B cell (primary cell): ENCODE measurements at regions not wholly inside any gene's neighbourhood (a gene's known extent, or its start where the extent isn't known, plus 50 kb on each side); places are given as distances from the start of the nearest gene placed in this dataset.

Experiments used
- ATAC-seq: fragments of 200-7000 bp; cut with Tn5 transposase; one replicate; pipeline ENCODE4 v1.10.0; 2021; ENCODE audit warnings: low read depth, mild to moderate bottlenecking, moderate number of reproducible peaks, moderate library complexity
- CTCF ChIA-PET: fragments of 350-600 bp; sonication (Branson Sonifier 250); formaldehyde crosslinking; loops from one replicate; lab custom pipeline; 2021; ENCODE audit warnings: antibody characterized with exemption, inconsistent platforms; lab: Charles Lee
- POLR2A ChIA-PET: fragments of 350-600 bp; sonication (Branson Sonifier 250); formaldehyde crosslinking; loops from one replicate; lab custom pipeline; 2021; ENCODE audit warnings: antibody characterized with exemption; lab: Charles Lee
- DNase-seq: peaks from one replicate; pipeline ENCODE4 v3.0.0; 2013
- H2AFZ ChIP-seq: 2 replicates; pipeline ENCODE4 v1.6.1; 2012; ENCODE audit warnings: mild to moderate bottlenecking, low read depth, low read length; ENCODE audit not compliant: insufficient read depth, poor library complexity, severe bottlenecking
- H3K27ac ChIP-seq, 2 donors: 1 replicate in 1 of 2; 2 replicates in 1 of 2; pipeline ENCODE4 v1.5.1; 2012 to 2013; ENCODE audit warnings: low read length in 2 of 2, mild to moderate bottlenecking in 2 of 2, moderate library complexity in 1 of 2
- H3K27me3 ChIP-seq, 4 experiments: fragments of 200-600 bp in 1 of 4; sonication (generic) in 1 of 4; replicated peaks in 1 of 4; 1 replicate in 2 of 4; 2 replicates in 2 of 4; pipeline versions ENCODE4 v1.6.1 to v1.7.0; 2013 to 2016; ENCODE audit warnings: low read length in 3 of 4, mild to moderate bottlenecking in 2 of 4, mixed read lengths in 1 of 4, moderate library complexity in 1 of 4; ENCODE audit not compliant: insufficient read depth in 4 of 4, control insufficient read depth in 3 of 4; ENCODE audit errors: control extremely low read depth in 1 of 4
- H3K36me3 ChIP-seq, 2 experiments: replicated peaks in 1 of 2; 1 replicate in 1 of 2; 2 replicates in 1 of 2; pipeline versions ENCODE4 v1.6.1 to v1.7.1; 2013; ENCODE audit warnings: low read length in 1 of 2; ENCODE audit not compliant: insufficient read depth in 2 of 2, control insufficient read depth in 1 of 2; ENCODE audit errors: control extremely low read depth in 1 of 2, extremely low read depth in 1 of 2
- H3K4me1 ChIP-seq, 2 donors: fragments of 200-600 bp in 1 of 2; sonication (generic) in 1 of 2; 1 replicate in 1 of 2; 2 replicates in 1 of 2; pipeline versions ENCODE4 v1.5.1 to v1.6.1; 2013 to 2017; ENCODE audit warnings: low read length in 2 of 2; ENCODE audit not compliant: control insufficient read depth in 2 of 2, insufficient read depth in 2 of 2
- H3K4me2 ChIP-seq: replicated peaks from 2 replicates; pipeline ENCODE3; 2012; ENCODE audit warnings: mild to moderate bottlenecking, low read depth, low read length; ENCODE audit not compliant: poor library complexity, severe bottlenecking
- H3K4me3 ChIP-seq, 5 experiments: fragments of 200-600 bp in 1 of 5; sonication (generic) in 1 of 5; 1 replicate in 3 of 5; 2 replicates in 2 of 5; pipeline versions ENCODE4 v1.5.1 to v1.7.0; 2011 to 2016; ENCODE audit warnings: low read length in 4 of 5, mild to moderate bottlenecking in 4 of 5, low read depth in 2 of 5, control low read depth in 1 of 5, moderate library complexity in 1 of 5; ENCODE audit not compliant: insufficient read depth in 1 of 5; ENCODE audit errors: control extremely low read depth in 1 of 5, extremely low read depth in 1 of 5
- H3K79me2 ChIP-seq: fragments of 200-600 bp; sonication (generic); one replicate; pipeline ENCODE4 v1.6.0; 2016; ENCODE audit warnings: low read length; ENCODE audit not compliant: control insufficient read depth, insufficient read depth
- H3K9ac ChIP-seq: fragments of 200-600 bp; sonication (generic); 2 replicates; pipeline ENCODE4 v1.6.1; 2017; ENCODE audit warnings: mild to moderate bottlenecking, low read length, moderate library complexity
- H3K9me3 ChIP-seq, 3 donors: one replicate each; pipeline versions ENCODE4 v1.6.1 to v1.7.1; 2013; ENCODE audit warnings: low read length in 2 of 3; ENCODE audit not compliant: control insufficient read depth in 2 of 3, insufficient read depth in 1 of 3; ENCODE audit errors: control extremely low read depth in 1 of 3
- H4K20me1 ChIP-seq: 2 replicates; pipeline ENCODE4 v1.6.0; 2012; ENCODE audit warnings: mild to moderate bottlenecking, low read length; ENCODE audit not compliant: insufficient read depth, control insufficient read depth, poor library complexity, severe bottlenecking
- H3K27ac Mint-ChIP-seq: one replicate; pipeline ENCODE4 v1.8.0; 2021; ENCODE audit warnings: mixed read lengths
- H3K27me3 Mint-ChIP-seq: one replicate; pipeline ENCODE4 v1.8.0; 2021; ENCODE audit warnings: mixed read lengths
- H3K4me1 Mint-ChIP-seq: one replicate; pipeline ENCODE4 v1.8.0; 2021; ENCODE audit warnings: mixed read lengths
- H3K4me3 Mint-ChIP-seq: one replicate; pipeline ENCODE4 v1.8.0; 2021; ENCODE audit warnings: mixed read lengths
- H3K9me3 Mint-ChIP-seq: one replicate; pipeline ENCODE4 v1.8.0; 2022; ENCODE audit warnings: mixed read lengths; ENCODE audit not compliant: insufficient read depth
- EZH2 ChIP-seq: IDR thresholded peaks from 2 replicates; pipeline ENCODE4 v1.6.1; 2012; ENCODE audit warnings: borderline replicate concordance, low read depth, mild to moderate bottlenecking, moderate library complexity, low read length; ENCODE audit not compliant: insufficient read depth, poor library complexity, severe bottlenecking
- WGBS: methylation state at CpG from one replicate; pipeline ENCODE4 v1.1.5; 2013; ENCODE audit warnings: missing lambda C conversion rate; ENCODE audit not compliant: insufficient coverage; 5-methylcytosine and 5-hydroxymethylcytosine counted together
- intact Hi-C: fragments of 100-400 bp; cut with micrococcal nuclease; formaldehyde crosslinking; loops from one replicate; pipeline ENCODE4 v1.10.0; 2022
- TF ChIP-seq, protein P1 (sequence below): fragments of 200-600 bp; IDR thresholded peaks from one replicate; pipeline ENCODE4 v1.8.0; 2022; ENCODE audit warnings: antibody characterized with exemption, mild to moderate bottlenecking

DNA sequence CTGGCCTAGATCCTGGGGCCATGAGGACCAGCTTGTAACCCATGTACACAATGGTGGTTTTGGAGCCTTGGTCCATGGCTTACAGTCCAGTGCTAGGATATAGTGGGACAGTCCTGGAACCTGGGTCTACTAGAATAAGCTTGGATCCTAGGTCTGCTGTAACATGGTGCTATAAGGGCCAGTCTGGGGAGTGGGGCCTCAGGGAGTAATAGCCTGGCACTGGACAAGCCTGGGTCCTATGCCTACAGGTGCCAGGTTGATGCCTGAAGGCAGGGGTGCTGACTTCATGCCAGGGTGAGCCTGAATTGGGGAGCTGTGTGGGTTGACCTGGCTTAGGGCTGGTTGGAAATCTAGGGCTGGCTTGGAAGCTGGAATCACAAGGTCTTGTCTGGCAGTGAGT is 756.3 kb upstream of the ADGRL3 start:
- H3K27me3 Mint-ChIP-seq: no peaks in the 10 kb centered on the region
- ATAC-seq: no peak
- Histone ChIP-seq H3K4me2 (no peak overlapping the region), H3K9me3 (peaks cover 0 to 11% (median 1%) of the 10 kb centered on the region in 3 donors), H4K20me1 (no peaks in the 10 kb centered on the region), H2AFZ (no peak overlapping the region), H3K9ac (no peak overlapping the region), H3K27ac (no peak overlapping the region), H3K27me3 (no peaks in the 10 kb centered on the region), H3K4me3 (no peak overlapping the region), H3K79me2 (no peaks in the 10 kb centered on the region), H3K36me3 (no peaks in the 10 kb centered on the region), H3K4me1 (no peaks in the 10 kb centered on the region)
- no peak for DNase-seq
- POLR2A ChIA-PET: no interaction called here
- intact Hi-C loops: no loop called here
- CTCF ChIA-PET: no interaction called here
- no peak overlapping the region for H3K4me3 Mint-ChIP-seq
- H3K9me3 Mint-ChIP-seq: peaks cover 10% of the 10 kb centered on the region
- H3K4me1 Mint-ChIP-seq: no peaks in the 10 kb centered on the region
- TF ChIP-seq EZH2: no peak
- TF ChIP-seq, protein P1, sequence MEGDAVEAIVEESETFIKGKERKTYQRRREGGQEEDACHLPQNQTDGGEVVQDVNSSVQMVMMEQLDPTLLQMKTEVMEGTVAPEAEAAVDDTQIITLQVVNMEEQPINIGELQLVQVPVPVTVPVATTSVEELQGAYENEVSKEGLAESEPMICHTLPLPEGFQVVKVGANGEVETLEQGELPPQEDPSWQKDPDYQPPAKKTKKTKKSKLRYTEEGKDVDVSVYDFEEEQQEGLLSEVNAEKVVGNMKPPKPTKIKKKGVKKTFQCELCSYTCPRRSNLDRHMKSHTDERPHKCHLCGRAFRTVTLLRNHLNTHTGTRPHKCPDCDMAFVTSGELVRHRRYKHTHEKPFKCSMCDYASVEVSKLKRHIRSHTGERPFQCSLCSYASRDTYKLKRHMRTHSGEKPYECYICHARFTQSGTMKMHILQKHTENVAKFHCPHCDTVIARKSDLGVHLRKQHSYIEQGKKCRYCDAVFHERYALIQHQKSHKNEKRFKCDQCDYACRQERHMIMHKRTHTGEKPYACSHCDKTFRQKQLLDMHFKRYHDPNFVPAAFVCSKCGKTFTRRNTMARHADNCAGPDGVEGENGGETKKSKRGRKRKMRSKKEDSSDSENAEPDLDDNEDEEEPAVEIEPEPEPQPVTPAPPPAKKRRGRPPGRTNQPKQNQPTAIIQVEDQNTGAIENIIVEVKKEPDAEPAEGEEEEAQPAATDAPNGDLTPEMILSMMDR: no peak
- H3K27ac Mint-ChIP-seq: no peak overlapping the region

DNA sequence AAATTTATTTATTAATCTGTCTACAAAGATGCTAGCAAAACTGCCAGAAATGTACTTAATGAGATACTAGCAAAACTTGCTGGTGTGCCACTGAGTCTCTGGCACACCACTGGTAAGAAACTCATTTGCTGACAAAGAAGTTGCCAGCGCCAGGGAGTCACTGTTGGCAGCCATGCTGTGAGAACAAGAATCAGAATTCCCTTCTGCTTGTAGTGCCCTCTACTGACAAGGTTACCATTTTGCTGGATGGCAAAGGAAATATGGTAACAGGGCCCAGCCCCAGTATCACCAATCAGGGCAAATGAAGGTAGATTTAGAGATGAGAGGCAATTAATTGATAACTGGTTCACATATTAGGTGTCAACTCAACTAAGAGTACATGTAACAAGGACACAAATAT is 750.1 kb upstream of the ADGRL3 start:
- H3K4me1 ChIP-seq: no peaks in the 10 kb centered on the region
- 91% methylated on average over 1 of the region's 1 CpG for WGBS
- Mint-ChIP-seq H3K27ac (no peak overlapping the region), H3K4me1 (no peaks in the 10 kb centered on the region), H3K9me3 (peaks cover 6% of the 10 kb centered on the region), H3K27me3 (no peaks in the 10 kb centered on the region), H3K4me3 (no peak overlapping the region)
- intact Hi-C loops: no loop called here
- no peak overlapping the region for H3K4me2 ChIP-seq
- DNase-seq (no peak), ATAC-seq (no peak)
- H3K9me3 ChIP-seq: no peaks in the 10 kb centered on the region
- no peaks in the 10 kb centered on the region for H3K79me2 ChIP-seq
- no peaks in the 10 kb centered on the region for H3K27me3 ChIP-seq
- H3K9ac ChIP-seq: no peak overlapping the region
- ChIA-PET CTCF (no interaction called here), POLR2A (no interaction called here)
- no peaks in the 10 kb centered on the region for H3K36me3 ChIP-seq
- H4K20me1 ChIP-seq: no peaks in the 10 kb centered on the region
- H2AFZ ChIP-seq: no peak overlapping the region
- H3K4me3 ChIP-seq: no peak overlapping the region
- TF ChIP-seq, protein P1: no peak
- no peak for TF ChIP-seq EZH2
- no peak overlapping the region for H3K27ac ChIP-seq
